B cell (primary cell): ENCODE measurements at regions not wholly inside any gene's neighbourhood (a gene's known extent, or its start where the extent isn't known, plus 50 kb on each side); places are given as distances from the start of the nearest gene placed in this dataset.

Source experiments
- CTCF ChIP-seq: fragments of 200-600 bp; IDR thresholded peaks from one replicate; pipeline ENCODE4 v1.8.0; 2022; ENCODE audit warnings: antibody characterized with exemption, mild to moderate bottlenecking
- EZH2 ChIP-seq: IDR thresholded peaks from 2 replicates; pipeline ENCODE4 v1.6.1; 2012; ENCODE audit warnings: borderline replicate concordance, low read depth, mild to moderate bottlenecking, moderate library complexity, low read length; ENCODE audit not compliant: insufficient read depth, poor library complexity, severe bottlenecking

GRCh38 chr4:85062466-85062865, 96.0 kb upstream of the WDFY3 start:
- TF ChIP-seq EZH2 (no peak), CTCF (no peak)
